ENCODE measurements at regions not wholly inside any gene's neighbourhood (a gene's known extent, or its start where the extent isn't known, plus 50 kb on each side); places are given as distances from the start of the nearest gene placed in this dataset.

DNA sequence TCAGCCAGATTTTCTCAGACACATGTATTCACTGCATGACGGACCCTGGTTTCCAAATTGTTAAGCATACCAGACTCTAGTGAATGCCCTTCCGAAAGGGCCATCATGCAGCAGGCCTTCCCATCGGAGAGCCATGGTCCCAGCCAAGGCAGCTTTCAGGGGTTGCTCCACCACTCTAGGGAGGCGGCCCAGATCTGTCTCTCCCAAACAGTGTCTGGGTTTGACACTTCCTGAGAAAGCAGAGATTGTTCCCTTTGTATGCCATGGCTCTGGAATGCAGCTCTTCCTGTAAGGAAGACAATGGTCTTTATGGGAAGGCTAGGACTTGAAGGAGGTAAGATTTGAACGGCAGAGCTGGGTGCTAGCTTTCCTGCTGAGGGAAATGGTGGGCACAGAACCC, 178.8 kb upstream of the BMPER start:
- no peaks in the 10 kb centered on the region for H3K9me3 Mint-ChIP-seq (ENCODE audit: unreplicated experiment)
- TF ChIP-seq, protein P1, sequence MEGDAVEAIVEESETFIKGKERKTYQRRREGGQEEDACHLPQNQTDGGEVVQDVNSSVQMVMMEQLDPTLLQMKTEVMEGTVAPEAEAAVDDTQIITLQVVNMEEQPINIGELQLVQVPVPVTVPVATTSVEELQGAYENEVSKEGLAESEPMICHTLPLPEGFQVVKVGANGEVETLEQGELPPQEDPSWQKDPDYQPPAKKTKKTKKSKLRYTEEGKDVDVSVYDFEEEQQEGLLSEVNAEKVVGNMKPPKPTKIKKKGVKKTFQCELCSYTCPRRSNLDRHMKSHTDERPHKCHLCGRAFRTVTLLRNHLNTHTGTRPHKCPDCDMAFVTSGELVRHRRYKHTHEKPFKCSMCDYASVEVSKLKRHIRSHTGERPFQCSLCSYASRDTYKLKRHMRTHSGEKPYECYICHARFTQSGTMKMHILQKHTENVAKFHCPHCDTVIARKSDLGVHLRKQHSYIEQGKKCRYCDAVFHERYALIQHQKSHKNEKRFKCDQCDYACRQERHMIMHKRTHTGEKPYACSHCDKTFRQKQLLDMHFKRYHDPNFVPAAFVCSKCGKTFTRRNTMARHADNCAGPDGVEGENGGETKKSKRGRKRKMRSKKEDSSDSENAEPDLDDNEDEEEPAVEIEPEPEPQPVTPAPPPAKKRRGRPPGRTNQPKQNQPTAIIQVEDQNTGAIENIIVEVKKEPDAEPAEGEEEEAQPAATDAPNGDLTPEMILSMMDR (IDR thresholded peaks at IDR 0.05), result no peak
- DNase-seq (ENCODE audit: extremely low spot score, unreplicated experiment), result no peak
- H3K36me3 Mint-ChIP-seq (ENCODE audit: unreplicated experiment), result no peaks in the 10 kb centered on the region
- H3K4me3 Mint-ChIP-seq (ENCODE audit: unreplicated experiment), result no peak overlapping the region
- no peaks in the 10 kb centered on the region for H3K27me3 Mint-ChIP-seq (ENCODE audit: unreplicated experiment)
- H3K4me1 Mint-ChIP-seq (ENCODE audit: unreplicated experiment), result peaks cover 16% of the 10 kb centered on the region
- H3K27ac Mint-ChIP-seq (ENCODE audit: unreplicated experiment), result no peak overlapping the region

DNA sequence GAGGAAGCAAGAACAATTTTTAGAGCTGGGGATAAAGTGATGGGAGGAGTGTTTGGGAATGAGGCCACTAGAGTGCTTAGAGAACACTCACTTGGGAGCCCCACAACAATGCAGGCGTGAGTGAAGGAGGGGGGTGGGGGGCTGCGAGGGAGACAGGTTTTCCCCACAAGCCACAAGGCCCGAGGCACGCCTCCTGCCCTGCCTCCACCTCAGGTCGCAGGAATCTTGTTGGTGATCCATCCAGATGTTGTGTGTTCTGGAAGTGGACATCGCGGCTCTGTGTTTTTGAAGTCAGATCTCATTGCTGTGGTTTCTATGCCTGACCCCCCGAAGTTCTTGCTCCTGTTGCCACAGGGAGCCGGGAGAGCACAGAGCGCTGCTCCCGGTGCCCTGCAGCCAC, 178.0 kb upstream of the BMPER start:
- no peaks in the 10 kb centered on the region for H3K27me3 Mint-ChIP-seq (ENCODE audit: unreplicated experiment)
- no peaks in the 10 kb centered on the region for H3K36me3 Mint-ChIP-seq (ENCODE audit: unreplicated experiment)
- no peak overlapping the region for H3K27ac Mint-ChIP-seq (ENCODE audit: unreplicated experiment)
- TF ChIP-seq, protein P1 (IDR thresholded peaks at IDR 0.05), result no peak
- no peak for DNase-seq (ENCODE audit: extremely low spot score, unreplicated experiment)
- no peaks in the 10 kb centered on the region for H3K9me3 Mint-ChIP-seq (ENCODE audit: unreplicated experiment)
- H3K4me1 Mint-ChIP-seq (ENCODE audit: unreplicated experiment), result peaks cover 9% of the 10 kb centered on the region
- no peak overlapping the region for H3K4me3 Mint-ChIP-seq (ENCODE audit: unreplicated experiment)

GRCh38 chr7:33728873-33729551, 176.3 kb upstream of the BMPER start:
- H3K4me3 Mint-ChIP-seq (ENCODE audit: unreplicated experiment), result no peak overlapping the region
- no peaks in the 10 kb centered on the region for H3K27me3 Mint-ChIP-seq (ENCODE audit: unreplicated experiment)
- H3K9me3 Mint-ChIP-seq (ENCODE audit: unreplicated experiment), result no peaks in the 10 kb centered on the region
- TF ChIP-seq, protein P1 (IDR thresholded peaks at IDR 0.05), result no peak
- DNase-seq (ENCODE audit: extremely low spot score, unreplicated experiment), result no peak
- no peak overlapping the region for H3K27ac Mint-ChIP-seq (ENCODE audit: unreplicated experiment)
- H3K36me3 Mint-ChIP-seq (ENCODE audit: unreplicated experiment), result no peaks in the 10 kb centered on the region
- peaks cover 3% of the 10 kb centered on the region for H3K4me1 Mint-ChIP-seq (ENCODE audit: unreplicated experiment)

- Mint-ChIP-seq H3K27me3 (ENCODE audit: unreplicated experiment) (no peaks in the 10 kb centered on the region), H3K27ac (ENCODE audit: unreplicated experiment) (no peak overlapping the region), H3K4me1 (ENCODE audit: unreplicated experiment) (peaks cover 3% of the 10 kb centered on the region), H3K4me3 (ENCODE audit: unreplicated experiment) (no peak overlapping the region), H3K36me3 (ENCODE audit: unreplicated experiment) (no peaks in the 10 kb centered on the region), H3K9me3 (ENCODE audit: unreplicated experiment) (no peaks in the 10 kb centered on the region)
- no peak for DNase-seq (ENCODE audit: extremely low spot score, unreplicated experiment)
- TF ChIP-seq, protein P1 (IDR thresholded peaks at IDR 0.05), result no peak
These were observed 175.6 kb upstream of the BMPER start for GRCh38 chr7:33729726-33730125.

- H3K4me3 Mint-ChIP-seq (ENCODE audit: unreplicated experiment), result no peak overlapping the region
- H3K27ac Mint-ChIP-seq (ENCODE audit: unreplicated experiment), result no peak overlapping the region
- no peaks in the 10 kb centered on the region for H3K36me3 Mint-ChIP-seq (ENCODE audit: unreplicated experiment)
- H3K9me3 Mint-ChIP-seq (ENCODE audit: unreplicated experiment), result no peaks in the 10 kb centered on the region
- TF ChIP-seq, protein P1 (IDR thresholded peaks at IDR 0.05), result no peak
- DNase-seq (ENCODE audit: extremely low spot score, unreplicated experiment), result no peak
- peaks cover 3% of the 10 kb centered on the region for H3K4me1 Mint-ChIP-seq (ENCODE audit: unreplicated experiment)
- no peaks in the 10 kb centered on the region for H3K27me3 Mint-ChIP-seq (ENCODE audit: unreplicated experiment)
These were observed 174.4 kb upstream of the BMPER start for GRCh38 chr7:33730958-33731357.
